Vagina (tissue), 2 donors: ENCODE measurements at regions not wholly inside any gene's neighbourhood (a gene's known extent, or its start where the extent isn't known, plus 50 kb on each side); places are given as distances from the start of the nearest gene placed in this dataset.

Source experiments
- DNase-seq, 2 donors: peaks; one replicate each; pipeline ENCODE4 v3.0.0-alpha.2; 2017; ENCODE audit errors: extremely low spot score in 2 of 2
- H3K27ac ChIP-seq: fragments of 200-600 bp; sonication (generic); one replicate; pipeline ENCODE4 v1.5.1; 2019
- H3K27me3 ChIP-seq: fragments of 200-600 bp; sonication (generic); one replicate; pipeline ENCODE4 v1.5.1; 2019
- H3K36me3 ChIP-seq, 2 donors: fragments of 200-600 bp; sonication (generic); one replicate each; pipeline ENCODE4 v1.5.1; 2017 to 2019
- H3K4me1 ChIP-seq: fragments of 200-600 bp; sonication (generic); one replicate; pipeline ENCODE4 v1.5.1; 2019
- H3K4me3 ChIP-seq, 2 donors: fragments of 200-600 bp; sonication (generic); 1 replicate in 1 of 2; 2 replicates in 1 of 2; pipeline ENCODE4 v1.5.1; 2016 to 2019
- H3K9me3 ChIP-seq: fragments of 200-600 bp; sonication (generic); one replicate; pipeline ENCODE4 v1.5.1; 2019
- POLR2A ChIP-seq, 2 donors: fragments of 450-650 bp; IDR thresholded peaks; one replicate each; pipeline ENCODE4 v1.6.1; 2017; ENCODE audit warnings: antibody characterized with exemption in 2 of 2, mild to moderate bottlenecking in 2 of 2, moderate library complexity in 2 of 2
- POLR2AphosphoS5 ChIP-seq, 2 donors: sonication (generic); formaldehyde crosslinking; IDR thresholded peaks; one replicate each; pipeline ENCODE4 v1.9.0; 2017; ENCODE audit warnings: antibody characterized with exemption in 2 of 2, mild to moderate bottlenecking in 2 of 2, low read depth in 1 of 2; ENCODE audit not compliant: insufficient read depth in 1 of 2
- intact Hi-C: fragments of 100-400 bp; cut with DNase I; formaldehyde crosslinking; loops from one replicate; pipeline ENCODE4 v1.15.1; 2023
- TF ChIP-seq, protein P1 (sequence below), 3 experiments: fragments of 450-650 bp in 2 of 3; fragments of 200-600 bp in 1 of 3; sonication (generic) in 1 of 3; IDR thresholded peaks; one replicate each; pipeline ENCODE4 v1.5.1; 2017 to 2019; ENCODE audit warnings: antibody characterized with exemption in 3 of 3, mild to moderate bottlenecking in 2 of 3, moderate library complexity in 2 of 3

DNA sequence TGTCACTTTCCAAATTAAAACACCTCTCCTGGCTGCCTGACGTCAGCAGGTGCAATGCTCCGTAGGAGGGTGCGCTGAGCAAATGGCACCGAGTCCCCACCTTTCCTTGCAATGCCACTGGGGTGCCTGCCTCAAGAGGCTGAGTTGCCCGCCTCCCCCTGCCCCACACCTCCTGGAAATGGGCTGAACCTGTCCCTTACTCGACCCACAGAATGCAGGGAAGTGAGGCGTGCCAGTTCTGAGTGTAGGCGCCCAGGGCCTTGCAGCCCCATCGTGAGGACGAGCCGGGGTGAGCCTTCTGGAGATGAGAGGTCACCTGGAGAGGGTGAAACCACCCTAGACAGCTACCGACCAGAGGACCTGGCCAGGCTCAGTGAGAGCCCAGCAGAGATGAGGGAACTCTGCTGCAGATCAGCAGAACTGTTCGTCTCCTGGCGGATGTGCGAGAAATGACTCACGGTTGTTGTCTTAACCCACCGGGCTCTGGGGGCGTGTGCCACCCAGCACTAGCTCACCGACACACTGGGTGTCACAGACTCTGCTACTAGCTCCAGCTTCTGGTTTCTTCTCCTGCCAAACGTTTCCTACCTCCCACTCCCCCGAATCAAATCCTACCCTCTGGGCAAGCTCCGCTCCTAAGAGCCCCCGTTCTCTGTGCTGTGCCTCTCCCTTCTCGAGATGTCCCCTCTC, 168.7 kb upstream of the HDAC4 start:
- intact Hi-C loops: no loop called here
- H3K4me3 ChIP-seq: no peak overlapping the region

DNA sequence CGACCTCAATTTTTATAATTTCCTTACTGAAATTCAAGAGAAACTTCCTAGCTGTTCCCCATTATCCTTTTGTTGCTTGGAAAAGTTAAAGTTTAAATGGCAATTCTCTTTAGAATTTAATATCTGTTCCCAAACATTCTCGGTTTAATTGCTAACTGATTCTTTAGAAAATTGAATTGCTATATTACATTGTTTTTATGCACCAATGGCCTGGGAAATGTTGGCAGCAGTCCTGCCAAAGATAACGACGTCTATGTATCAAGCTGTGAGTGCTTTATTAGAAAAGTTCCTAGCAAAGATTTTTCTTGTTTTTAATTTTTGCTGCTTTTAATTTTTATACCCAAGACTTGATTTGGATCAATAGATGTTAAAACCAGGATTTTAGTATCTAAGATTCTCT, 167.8 kb upstream of the HDAC4 start:
- Histone ChIP-seq H3K4me1 (no peaks in the 10 kb centered on the region), H3K27ac (no peak overlapping the region), H3K36me3 (no peaks in the 10 kb centered on the region), H3K9me3 (no peaks in the 10 kb centered on the region), H3K27me3 (no peaks in the 10 kb centered on the region), H3K4me3 (no peak overlapping the region)
- no peak for DNase-seq
- intact Hi-C loops: no loop called here
- TF ChIP-seq, protein P1, sequence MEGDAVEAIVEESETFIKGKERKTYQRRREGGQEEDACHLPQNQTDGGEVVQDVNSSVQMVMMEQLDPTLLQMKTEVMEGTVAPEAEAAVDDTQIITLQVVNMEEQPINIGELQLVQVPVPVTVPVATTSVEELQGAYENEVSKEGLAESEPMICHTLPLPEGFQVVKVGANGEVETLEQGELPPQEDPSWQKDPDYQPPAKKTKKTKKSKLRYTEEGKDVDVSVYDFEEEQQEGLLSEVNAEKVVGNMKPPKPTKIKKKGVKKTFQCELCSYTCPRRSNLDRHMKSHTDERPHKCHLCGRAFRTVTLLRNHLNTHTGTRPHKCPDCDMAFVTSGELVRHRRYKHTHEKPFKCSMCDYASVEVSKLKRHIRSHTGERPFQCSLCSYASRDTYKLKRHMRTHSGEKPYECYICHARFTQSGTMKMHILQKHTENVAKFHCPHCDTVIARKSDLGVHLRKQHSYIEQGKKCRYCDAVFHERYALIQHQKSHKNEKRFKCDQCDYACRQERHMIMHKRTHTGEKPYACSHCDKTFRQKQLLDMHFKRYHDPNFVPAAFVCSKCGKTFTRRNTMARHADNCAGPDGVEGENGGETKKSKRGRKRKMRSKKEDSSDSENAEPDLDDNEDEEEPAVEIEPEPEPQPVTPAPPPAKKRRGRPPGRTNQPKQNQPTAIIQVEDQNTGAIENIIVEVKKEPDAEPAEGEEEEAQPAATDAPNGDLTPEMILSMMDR (IDR thresholded peaks at IDR 0.05): no peak
- no peak for TF ChIP-seq POLR2AphosphoS5 (IDR thresholded peaks at IDR 0.05; ENCODE audit: insufficient read depth in 1 of 2, low read depth in 1 of 2)
- no peak for TF ChIP-seq POLR2A (IDR thresholded peaks at IDR 0.05)

More for the DNA sequence above, 168.7 kb upstream of the HDAC4 start:
- Histone ChIP-seq H3K27me3 (no peaks in the 10 kb centered on the region), H3K4me1 (no peaks in the 10 kb centered on the region), H3K9me3 (no peaks in the 10 kb centered on the region), H3K27ac (no peak overlapping the region), H3K36me3 (no peaks in the 10 kb centered on the region)
- no peak for DNase-seq
- TF ChIP-seq POLR2A (IDR thresholded peaks at IDR 0.05) (no peak), POLR2AphosphoS5 (IDR thresholded peaks at IDR 0.05; ENCODE audit: insufficient read depth in 1 of 2, low read depth in 1 of 2) (no peak)
- TF ChIP-seq, protein P1 (IDR thresholded peaks at IDR 0.05): no peak

DNA sequence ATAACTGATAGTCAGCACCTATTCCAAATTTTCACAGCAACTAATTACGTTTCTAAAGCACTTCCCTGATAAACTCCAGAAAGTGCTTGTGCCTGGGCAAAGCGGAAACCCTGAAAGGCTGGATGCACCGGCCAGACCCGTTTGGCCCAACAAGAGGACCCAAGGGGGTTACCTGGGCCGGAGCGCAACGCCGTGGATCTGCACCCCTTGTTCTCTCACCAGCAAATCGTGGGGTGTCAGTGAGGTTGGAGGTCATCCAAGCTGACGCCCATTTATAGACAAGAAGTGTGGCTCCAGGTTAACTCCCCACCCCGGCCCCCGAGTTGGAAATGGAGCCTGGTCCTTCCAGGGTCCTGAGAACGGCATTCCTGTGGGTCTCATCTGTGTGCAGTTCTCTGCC, 167.0 kb upstream of the HDAC4 start:
- no peaks in the 10 kb centered on the region for H3K4me1 ChIP-seq
- H3K27me3 ChIP-seq: no peaks in the 10 kb centered on the region
- H3K4me3 ChIP-seq: no peak overlapping the region
- TF ChIP-seq POLR2A (IDR thresholded peaks at IDR 0.05) (no peak), POLR2AphosphoS5 (IDR thresholded peaks at IDR 0.05; ENCODE audit: insufficient read depth in 1 of 2, low read depth in 1 of 2) (no peak)
- TF ChIP-seq, protein P1 (IDR thresholded peaks at IDR 0.05): no peak
- H3K36me3 ChIP-seq: no peaks in the 10 kb centered on the region
- H3K9me3 ChIP-seq: no peaks in the 10 kb centered on the region
- intact Hi-C loops: no loop called here
- H3K27ac ChIP-seq: no peak overlapping the region
- DNase-seq: no peak

DNA sequence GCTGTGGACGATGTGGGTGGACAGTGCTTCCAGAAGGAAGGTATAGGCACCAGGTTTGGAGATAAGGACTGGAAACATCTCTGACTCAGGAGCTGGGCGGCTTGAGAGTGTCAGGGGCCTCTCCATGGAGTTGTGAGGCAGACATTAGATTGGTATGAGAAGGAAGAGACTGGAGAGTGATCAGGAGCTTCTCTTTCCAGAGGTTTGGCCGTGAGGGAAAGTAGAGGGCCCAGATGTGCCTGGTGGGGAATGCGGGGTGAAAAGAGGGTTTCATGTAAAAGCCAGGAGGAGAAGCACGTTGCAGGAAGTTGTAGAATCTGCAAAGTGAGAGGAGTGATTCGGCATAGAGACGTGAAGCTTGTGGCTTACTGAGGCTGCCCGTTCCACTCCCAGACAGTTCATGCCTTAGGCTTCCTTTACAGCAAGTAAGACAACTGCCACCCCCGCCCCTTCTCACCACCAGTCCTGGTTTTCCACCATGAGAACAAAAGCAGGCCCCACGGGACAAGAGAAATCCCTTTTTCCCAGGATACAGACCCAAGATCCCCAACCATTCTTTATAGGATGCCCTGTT, 166.3 kb upstream of the HDAC4 start:
- Histone ChIP-seq H3K27ac (no peak overlapping the region), H3K27me3 (no peaks in the 10 kb centered on the region), H3K36me3 (no peaks in the 10 kb centered on the region), H3K4me1 (no peaks in the 10 kb centered on the region), H3K4me3 (no peak overlapping the region), H3K9me3 (no peaks in the 10 kb centered on the region)
- intact Hi-C loops: no loop called here
- TF ChIP-seq POLR2A (IDR thresholded peaks at IDR 0.05) (no peak), POLR2AphosphoS5 (IDR thresholded peaks at IDR 0.05; ENCODE audit: insufficient read depth in 1 of 2, low read depth in 1 of 2) (no peak)
- TF ChIP-seq, protein P1 (IDR thresholded peaks at IDR 0.05): no peak
- no peak for DNase-seq
